WTC11 (cell line): ENCODE measurements at regions not wholly inside any gene's neighbourhood (a gene's known extent, or its start where the extent isn't known, plus 50 kb on each side); places are given as distances from the start of the nearest gene placed in this dataset.

Source experiments
- ATAC-seq: fragments of 200-7000 bp; cut with Tn5 transposase; 2 replicates; pipeline ENCODE4 v1.10.0; 2021; ENCODE audit warnings: mild to moderate bottlenecking, moderate library complexity
- CTCF ChIA-PET: fragments of 300-600 bp; sonication (Branson Sonifier 250); formaldehyde crosslinking; loops from one replicate; lab custom pipeline; 2021; ENCODE audit warnings: antibody characterized with exemption; lab: Charles Lee
- POLR2A ChIA-PET: fragments of 350-600 bp; sonication (Branson Sonifier 250); formaldehyde crosslinking; loops from one replicate; lab custom pipeline; 2021; ENCODE audit warnings: antibody characterized with exemption; lab: Charles Lee
- DNase-seq: peaks from one replicate; pipeline ENCODE4 v3.0.0; 2021; ENCODE audit warnings: low spot score
- H3K27ac Mint-ChIP-seq: 2 replicates; pipeline ENCODE4 v1.8.0; 2021; ENCODE audit warnings: mixed read lengths
- H3K27me3 Mint-ChIP-seq: 2 replicates; pipeline ENCODE4 v1.8.0; 2021; ENCODE audit warnings: low read depth, mild to moderate bottlenecking, moderate library complexity, mixed read lengths
- H3K36me3 Mint-ChIP-seq: 2 replicates; pipeline ENCODE4 v1.8.0; 2021; ENCODE audit warnings: mixed read lengths
- H3K4me1 Mint-ChIP-seq: 2 replicates; pipeline ENCODE4 v1.8.0; 2022; ENCODE audit warnings: mixed read lengths
- H3K4me3 Mint-ChIP-seq: 2 replicates; pipeline ENCODE4 v1.8.0; 2021; ENCODE audit warnings: mild to moderate bottlenecking, moderate library complexity, mixed read lengths
- H3K9me3 Mint-ChIP-seq: 2 replicates; pipeline ENCODE4 v1.8.0; 2021; ENCODE audit warnings: mixed read lengths
- CREB1 ChIP-seq: sonication (generic); formaldehyde crosslinking; IDR thresholded peaks from 2 replicates; pipeline ENCODE4 v1.8.0; 2023; ENCODE audit warnings: mild to moderate bottlenecking, missing genetic modification reagents
- ESRRA ChIP-seq: sonication (generic); formaldehyde crosslinking; IDR thresholded peaks from 2 replicates; pipeline ENCODE4 v1.8.1; 2022; ENCODE audit warnings: mild to moderate bottlenecking, missing genetic modification reagents, borderline replicate concordance
- GRHL2 ChIP-seq: fragments of 250-450 bp; sonication (Bioruptor Pico); IDR thresholded peaks from 2 replicates; pipeline ENCODE4 v1.8.0; 2022; ENCODE audit warnings: mild to moderate bottlenecking, moderate library complexity; ENCODE audit not compliant: insufficient replicate concordance, severe bottlenecking
- KAT7 ChIP-seq: sonication (generic); formaldehyde crosslinking; IDR thresholded peaks from 2 replicates; pipeline ENCODE4 v1.8.1; 2023; ENCODE audit warnings: missing genetic modification reagents, mild to moderate bottlenecking, borderline replicate concordance
- MXD4 ChIP-seq: fragments of 250-450 bp; sonication (Bioruptor Pico); IDR thresholded peaks from 2 replicates; pipeline ENCODE4 v1.8.0; 2021; ENCODE audit warnings: mild to moderate bottlenecking, moderate library complexity, borderline replicate concordance
- NFATC4 ChIP-seq: fragments of 250-450 bp; sonication (Bioruptor Pico); IDR thresholded peaks from 2 replicates; pipeline ENCODE4 v1.9.0; 2021; ENCODE audit warnings: mild to moderate bottlenecking
- NFYB ChIP-seq: sonication (generic); formaldehyde crosslinking; conservative IDR thresholded peaks from 2 replicates; pipeline ENCODE4 v1.8.0; 2022; ENCODE audit warnings: low read depth, missing genetic modification reagents
- NR2C2 ChIP-seq: sonication (generic); formaldehyde crosslinking; IDR thresholded peaks from 2 replicates; pipeline ENCODE4 v1.8.0; 2022; ENCODE audit warnings: mild to moderate bottlenecking, missing genetic modification reagents
- OVOL2 ChIP-seq: fragments of 250-450 bp; sonication (Bioruptor Pico); IDR thresholded peaks from 2 replicates; pipeline ENCODE4 v1.9.0; 2021; ENCODE audit warnings: mild to moderate bottlenecking, borderline replicate concordance
- RELA ChIP-seq: sonication (generic); formaldehyde crosslinking; IDR thresholded peaks from 2 replicates; pipeline ENCODE4 v1.8.1; 2022; ENCODE audit warnings: missing genetic modification reagents, mild to moderate bottlenecking, borderline replicate concordance
- SMAD4 ChIP-seq: sonication (generic); formaldehyde crosslinking; IDR thresholded peaks from 2 replicates; pipeline ENCODE4 v1.8.0; 2022; ENCODE audit warnings: mild to moderate bottlenecking, missing genetic modification reagents
- SP1 ChIP-seq: sonication (generic); formaldehyde crosslinking; conservative IDR thresholded peaks from 2 replicates; pipeline ENCODE4 v1.8.1; 2022; ENCODE audit warnings: missing genetic modification reagents
- TCF7 ChIP-seq: sonication (generic); formaldehyde crosslinking; IDR thresholded peaks from 2 replicates; pipeline ENCODE4 v1.8.0; 2022; ENCODE audit warnings: mild to moderate bottlenecking, low read depth, missing genetic modification reagents, moderate library complexity
- ZNF416 ChIP-seq: fragments of 250-450 bp; sonication (Bioruptor Pico); IDR thresholded peaks from 2 replicates; pipeline ENCODE4 v1.9.0; 2021; ENCODE audit warnings: mild to moderate bottlenecking, inconsistent platforms
- ZNF423 ChIP-seq: fragments of 250-450 bp; sonication (Bioruptor Pico); IDR thresholded peaks from 2 replicates; pipeline ENCODE4 v2.1.2; 2022; ENCODE audit warnings: mild to moderate bottlenecking, moderate library complexity
- TF ChIP-seq, protein P1 (sequence below): sonication (generic); formaldehyde crosslinking; IDR thresholded peaks from 2 replicates; pipeline ENCODE4 v1.8.1; 2022; ENCODE audit warnings: low read depth, mild to moderate bottlenecking, moderate library complexity, missing genetic modification reagents, borderline replicate concordance
- TF ChIP-seq, protein P2 (sequence below): sonication (generic); formaldehyde crosslinking; IDR thresholded peaks from 2 replicates; pipeline ENCODE4 v1.8.0; 2022; ENCODE audit warnings: missing genetic modification reagents
- TF ChIP-seq, protein P3 (sequence below): sonication (generic); formaldehyde crosslinking; IDR thresholded peaks from 2 replicates; pipeline ENCODE4 v1.8.0; 2023; ENCODE audit warnings: missing genetic modification reagents
- TF ChIP-seq, protein P4 (sequence below): sonication (generic); formaldehyde crosslinking; IDR thresholded peaks from 2 replicates; pipeline ENCODE4 v1.8.0; 2023; ENCODE audit warnings: mild to moderate bottlenecking, missing genetic modification reagents
- TF ChIP-seq, protein P5 (sequence below): fragments of 250-450 bp; sonication (Bioruptor Pico); IDR thresholded peaks from 2 replicates; pipeline ENCODE4 v1.8.0; 2021; ENCODE audit warnings: mild to moderate bottlenecking

DNA sequence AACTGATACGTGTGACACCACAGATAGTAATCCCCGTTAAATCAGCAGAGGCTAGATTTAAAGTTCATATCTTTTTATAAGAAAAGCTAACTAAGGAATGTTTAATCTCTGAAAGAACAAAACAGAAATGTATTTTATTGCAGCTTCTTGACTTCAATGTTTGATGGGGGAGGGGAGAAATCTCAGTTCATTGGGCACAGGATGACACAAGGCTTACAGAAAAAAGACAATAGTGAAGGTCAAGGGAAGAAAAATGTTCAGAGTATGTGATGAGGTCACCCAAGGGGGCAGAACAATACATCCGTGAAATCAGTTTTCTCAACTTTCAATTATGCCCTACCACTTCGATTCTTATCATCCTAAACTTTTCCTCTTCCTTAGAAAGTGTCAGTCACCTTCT is 102.9 kb downstream of the ELAPOR2 start (continued):
- TF ChIP-seq, protein P1, sequence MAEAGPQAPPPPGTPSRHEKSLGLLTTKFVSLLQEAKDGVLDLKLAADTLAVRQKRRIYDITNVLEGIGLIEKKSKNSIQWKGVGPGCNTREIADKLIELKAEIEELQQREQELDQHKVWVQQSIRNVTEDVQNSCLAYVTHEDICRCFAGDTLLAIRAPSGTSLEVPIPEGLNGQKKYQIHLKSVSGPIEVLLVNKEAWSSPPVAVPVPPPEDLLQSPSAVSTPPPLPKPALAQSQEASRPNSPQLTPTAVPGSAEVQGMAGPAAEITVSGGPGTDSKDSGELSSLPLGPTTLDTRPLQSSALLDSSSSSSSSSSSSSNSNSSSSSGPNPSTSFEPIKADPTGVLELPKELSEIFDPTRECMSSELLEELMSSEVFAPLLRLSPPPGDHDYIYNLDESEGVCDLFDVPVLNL: no peak
- TF ChIP-seq ESRRA (CRISPR knock-in tag): no peak
- TF ChIP-seq, all 79 proteins: peak for 0

DNA sequence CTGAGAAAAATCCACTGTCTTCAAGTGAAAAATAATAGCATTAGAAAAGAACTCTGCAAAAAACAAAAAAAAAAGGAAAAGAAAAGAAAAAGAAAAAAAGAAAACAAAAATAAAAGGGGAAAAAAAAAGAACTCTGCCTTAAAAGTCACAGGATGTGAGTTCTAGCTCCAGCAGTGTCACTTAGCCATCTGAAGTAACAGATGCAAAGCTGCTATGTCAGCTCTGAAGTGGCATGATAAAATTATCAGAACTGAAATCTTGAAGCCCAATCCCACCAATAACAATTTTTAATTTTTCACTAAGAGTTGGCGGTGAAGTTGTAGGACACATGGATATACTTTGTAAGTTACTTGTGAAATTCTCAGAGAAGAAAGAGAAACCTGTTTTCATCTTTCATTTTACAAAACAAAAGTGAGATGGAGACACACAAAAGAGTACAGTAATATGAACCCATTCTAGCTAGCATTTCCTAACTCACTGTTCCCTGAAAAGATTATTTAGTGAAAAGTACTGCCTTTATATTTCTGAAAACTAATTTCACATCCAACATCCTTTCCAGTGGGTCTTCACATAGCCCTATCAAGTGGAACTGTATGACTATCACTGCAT is 103.5 kb downstream of the ELAPOR2 start:
- POLR2A ChIA-PET: interaction anchor here (0.7 kb wide), 1 partner anchor 196 kb away, joined by 3 read pairs; the partner anchor contains the start of gene DMTF1

More for the DNA sequence above, 103.5 kb downstream of the ELAPOR2 start:
- peaks cover 13% of the 10 kb centered on the region for H3K9me3 Mint-ChIP-seq
- no peak overlapping the region for H3K4me3 Mint-ChIP-seq
- ATAC-seq: no peak
- H3K4me1 Mint-ChIP-seq: peaks cover 17% of the 10 kb centered on the region
- CTCF ChIA-PET: interaction anchor here (0.7 kb wide), 1 partner anchor 363 kb away, joined by 3 read pairs; no protein-coding TSS in a partner anchor
- H3K27me3 Mint-ChIP-seq: no peaks in the 10 kb centered on the region
- DNase-seq: no peak
- no peak overlapping the region; the same call in 1 of the 2 replicates for H3K27ac Mint-ChIP-seq
- TF ChIP-seq MXD4 (no peak), SMAD4 (no peak), CREB1 (CRISPR knock-in tag) (no peak), ZNF416 (no peak), ZNF423 (CRISPR knock-in tag) (no peak), TCF7 (CRISPR knock-in tag) (no peak), KAT7 (CRISPR knock-in tag) (no peak), OVOL2 (CRISPR knock-in tag) (no peak), NFATC4 (CRISPR knock-in tag) (no peak), GRHL2 (CRISPR knock-in tag) (no peak), ESRRA (CRISPR knock-in tag) (no peak), RELA (CRISPR knock-in tag) (no peak), SP1 (no peak), NR2C2 (no peak), NFYB (CRISPR knock-in tag) (no peak)
- TF ChIP-seq, protein P2, sequence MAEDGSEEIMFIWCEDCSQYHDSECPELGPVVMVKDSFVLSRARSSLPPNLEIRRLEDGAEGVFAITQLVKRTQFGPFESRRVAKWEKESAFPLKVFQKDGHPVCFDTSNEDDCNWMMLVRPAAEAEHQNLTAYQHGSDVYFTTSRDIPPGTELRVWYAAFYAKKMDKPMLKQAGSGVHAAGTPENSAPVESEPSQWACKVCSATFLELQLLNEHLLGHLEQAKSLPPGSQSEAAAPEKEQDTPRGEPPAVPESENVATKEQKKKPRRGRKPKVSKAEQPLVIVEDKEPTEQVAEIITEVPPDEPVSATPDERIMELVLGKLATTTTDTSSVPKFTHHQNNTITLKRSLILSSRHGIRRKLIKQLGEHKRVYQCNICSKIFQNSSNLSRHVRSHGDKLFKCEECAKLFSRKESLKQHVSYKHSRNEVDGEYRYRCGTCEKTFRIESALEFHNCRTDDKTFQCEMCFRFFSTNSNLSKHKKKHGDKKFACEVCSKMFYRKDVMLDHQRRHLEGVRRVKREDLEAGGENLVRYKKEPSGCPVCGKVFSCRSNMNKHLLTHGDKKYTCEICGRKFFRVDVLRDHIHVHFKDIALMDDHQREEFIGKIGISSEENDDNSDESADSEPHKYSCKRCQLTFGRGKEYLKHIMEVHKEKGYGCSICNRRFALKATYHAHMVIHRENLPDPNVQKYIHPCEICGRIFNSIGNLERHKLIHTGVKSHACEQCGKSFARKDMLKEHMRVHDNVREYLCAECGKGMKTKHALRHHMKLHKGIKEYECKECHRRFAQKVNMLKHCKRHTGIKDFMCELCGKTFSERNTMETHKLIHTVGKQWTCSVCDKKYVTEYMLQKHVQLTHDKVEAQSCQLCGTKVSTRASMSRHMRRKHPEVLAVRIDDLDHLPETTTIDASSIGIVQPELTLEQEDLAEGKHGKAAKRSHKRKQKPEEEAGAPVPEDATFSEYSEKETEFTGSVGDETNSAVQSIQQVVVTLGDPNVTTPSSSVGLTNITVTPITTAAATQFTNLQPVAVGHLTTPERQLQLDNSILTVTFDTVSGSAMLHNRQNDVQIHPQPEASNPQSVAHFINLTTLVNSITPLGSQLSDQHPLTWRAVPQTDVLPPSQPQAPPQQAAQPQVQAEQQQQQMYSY (CRISPR knock-in tag): no peak
- TF ChIP-seq, protein P3, sequence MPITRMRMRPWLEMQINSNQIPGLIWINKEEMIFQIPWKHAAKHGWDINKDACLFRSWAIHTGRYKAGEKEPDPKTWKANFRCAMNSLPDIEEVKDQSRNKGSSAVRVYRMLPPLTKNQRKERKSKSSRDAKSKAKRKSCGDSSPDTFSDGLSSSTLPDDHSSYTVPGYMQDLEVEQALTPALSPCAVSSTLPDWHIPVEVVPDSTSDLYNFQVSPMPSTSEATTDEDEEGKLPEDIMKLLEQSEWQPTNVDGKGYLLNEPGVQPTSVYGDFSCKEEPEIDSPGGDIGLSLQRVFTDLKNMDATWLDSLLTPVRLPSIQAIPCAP (CRISPR knock-in tag): no peak
- TF ChIP-seq, protein P4, sequence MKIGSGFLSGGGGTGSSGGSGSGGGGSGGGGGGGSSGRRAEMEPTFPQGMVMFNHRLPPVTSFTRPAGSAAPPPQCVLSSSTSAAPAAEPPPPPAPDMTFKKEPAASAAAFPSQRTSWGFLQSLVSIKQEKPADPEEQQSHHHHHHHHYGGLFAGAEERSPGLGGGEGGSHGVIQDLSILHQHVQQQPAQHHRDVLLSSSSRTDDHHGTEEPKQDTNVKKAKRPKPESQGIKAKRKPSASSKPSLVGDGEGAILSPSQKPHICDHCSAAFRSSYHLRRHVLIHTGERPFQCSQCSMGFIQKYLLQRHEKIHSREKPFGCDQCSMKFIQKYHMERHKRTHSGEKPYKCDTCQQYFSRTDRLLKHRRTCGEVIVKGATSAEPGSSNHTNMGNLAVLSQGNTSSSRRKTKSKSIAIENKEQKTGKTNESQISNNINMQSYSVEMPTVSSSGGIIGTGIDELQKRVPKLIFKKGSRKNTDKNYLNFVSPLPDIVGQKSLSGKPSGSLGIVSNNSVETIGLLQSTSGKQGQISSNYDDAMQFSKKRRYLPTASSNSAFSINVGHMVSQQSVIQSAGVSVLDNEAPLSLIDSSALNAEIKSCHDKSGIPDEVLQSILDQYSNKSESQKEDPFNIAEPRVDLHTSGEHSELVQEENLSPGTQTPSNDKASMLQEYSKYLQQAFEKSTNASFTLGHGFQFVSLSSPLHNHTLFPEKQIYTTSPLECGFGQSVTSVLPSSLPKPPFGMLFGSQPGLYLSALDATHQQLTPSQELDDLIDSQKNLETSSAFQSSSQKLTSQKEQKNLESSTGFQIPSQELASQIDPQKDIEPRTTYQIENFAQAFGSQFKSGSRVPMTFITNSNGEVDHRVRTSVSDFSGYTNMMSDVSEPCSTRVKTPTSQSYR (CRISPR knock-in tag): no peak
- TF ChIP-seq, protein P5, sequence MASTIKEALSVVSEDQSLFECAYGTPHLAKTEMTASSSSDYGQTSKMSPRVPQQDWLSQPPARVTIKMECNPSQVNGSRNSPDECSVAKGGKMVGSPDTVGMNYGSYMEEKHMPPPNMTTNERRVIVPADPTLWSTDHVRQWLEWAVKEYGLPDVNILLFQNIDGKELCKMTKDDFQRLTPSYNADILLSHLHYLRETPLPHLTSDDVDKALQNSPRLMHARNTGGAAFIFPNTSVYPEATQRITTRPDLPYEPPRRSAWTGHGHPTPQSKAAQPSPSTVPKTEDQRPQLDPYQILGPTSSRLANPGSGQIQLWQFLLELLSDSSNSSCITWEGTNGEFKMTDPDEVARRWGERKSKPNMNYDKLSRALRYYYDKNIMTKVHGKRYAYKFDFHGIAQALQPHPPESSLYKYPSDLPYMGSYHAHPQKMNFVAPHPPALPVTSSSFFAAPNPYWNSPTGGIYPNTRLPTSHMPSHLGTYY (CRISPR knock-in tag): no peak
- peaks cover 19% of the 10 kb centered on the region for H3K36me3 Mint-ChIP-seq
